ENCODE measurements at regions not wholly inside any gene's neighbourhood (a gene's known extent, or its start where the extent isn't known, plus 50 kb on each side); places are given as distances from the start of the nearest gene placed in this dataset.

DNA sequence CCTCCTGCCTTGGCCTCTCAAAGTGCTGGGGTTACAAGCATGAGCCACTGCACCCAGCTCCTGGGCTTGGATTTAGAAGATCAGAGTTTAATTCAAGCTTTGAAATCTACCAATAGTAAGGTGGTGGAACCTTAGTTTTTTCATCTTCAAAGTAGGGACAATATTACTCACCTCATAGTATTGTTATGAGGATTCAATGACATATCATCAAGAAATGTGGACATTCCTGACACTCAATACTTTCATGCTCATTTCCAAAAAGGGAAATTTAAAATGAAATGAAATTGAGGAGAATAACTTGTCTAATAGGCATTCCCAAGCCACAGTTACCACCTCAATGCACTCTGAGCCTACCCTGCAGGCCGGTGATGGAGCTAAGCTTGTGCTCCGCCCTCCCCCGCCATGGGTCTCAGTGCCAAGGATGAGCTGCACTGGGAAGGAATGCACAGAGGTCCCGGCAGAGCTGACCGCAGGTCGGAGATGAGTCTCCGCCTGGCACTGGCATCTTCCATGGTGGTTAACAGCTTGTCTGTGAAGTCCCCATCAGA, 56.5 kb upstream of the BCAR3 start:
- dilution Hi-C loops (cut with MboI; ENCODE audit: extremely low pct_ligation_motif_present, low sequenced_read_pairs) = no loop called here
- Histone ChIP-seq H3K4me3 (ENCODE audit: control insufficient read depth in 2 of 3, extremely low read depth in 1 of 3, insufficient read depth in 2 of 3, low read depth in 1 of 3, low read length in 3 of 3) (no peak overlapping the region), H4K20me1 (ENCODE audit: control insufficient read depth, extremely low read depth, insufficient read depth, low read length) (no peaks in the 10 kb centered on the region), H3K27me3 (ENCODE audit: control insufficient read depth, extremely low read depth, insufficient read depth, low read length) (no peaks in the 10 kb centered on the region), H3K9ac (ENCODE audit: control insufficient read depth, extremely low read depth, insufficient read depth, low read length) (peak overlapping the region; percentile 73), H3K36me3 (ENCODE audit: control insufficient read depth in 2 of 2, extremely low read depth in 1 of 2, insufficient read depth in 2 of 2, low read length in 2 of 2) (no peaks in the 10 kb centered on the region), H3K9me3 (ENCODE audit: control insufficient read depth, low read depth, low read length) (no peaks in the 10 kb centered on the region), H3K9me1 (ENCODE audit: control insufficient read depth, extremely low read depth, insufficient read depth, low read length) (no peaks in the 10 kb centered on the region), H3K27ac (ENCODE audit: control insufficient read depth, insufficient read depth, low read length) (peak overlapping the region; percentile 94), H2AFZ (ENCODE audit: control insufficient read depth, low read length) (no peak overlapping the region), H3K4me1 (ENCODE audit: control insufficient read depth, extremely low read depth, insufficient read depth, low read length) (peaks cover 45% of the 10 kb centered on the region), H3K79me2 (ENCODE audit: control insufficient read depth, insufficient read depth, low read length) (no peaks in the 10 kb centered on the region), H3K4me2 (ENCODE audit: control insufficient read depth, extremely low read depth, insufficient read depth, low read depth, low read length) (peak overlapping the region; percentile 52)
- peak; percentile 95 for DNase-seq (ENCODE audit: low read depth, low spot score)
- TF ChIP-seq, protein P1, sequence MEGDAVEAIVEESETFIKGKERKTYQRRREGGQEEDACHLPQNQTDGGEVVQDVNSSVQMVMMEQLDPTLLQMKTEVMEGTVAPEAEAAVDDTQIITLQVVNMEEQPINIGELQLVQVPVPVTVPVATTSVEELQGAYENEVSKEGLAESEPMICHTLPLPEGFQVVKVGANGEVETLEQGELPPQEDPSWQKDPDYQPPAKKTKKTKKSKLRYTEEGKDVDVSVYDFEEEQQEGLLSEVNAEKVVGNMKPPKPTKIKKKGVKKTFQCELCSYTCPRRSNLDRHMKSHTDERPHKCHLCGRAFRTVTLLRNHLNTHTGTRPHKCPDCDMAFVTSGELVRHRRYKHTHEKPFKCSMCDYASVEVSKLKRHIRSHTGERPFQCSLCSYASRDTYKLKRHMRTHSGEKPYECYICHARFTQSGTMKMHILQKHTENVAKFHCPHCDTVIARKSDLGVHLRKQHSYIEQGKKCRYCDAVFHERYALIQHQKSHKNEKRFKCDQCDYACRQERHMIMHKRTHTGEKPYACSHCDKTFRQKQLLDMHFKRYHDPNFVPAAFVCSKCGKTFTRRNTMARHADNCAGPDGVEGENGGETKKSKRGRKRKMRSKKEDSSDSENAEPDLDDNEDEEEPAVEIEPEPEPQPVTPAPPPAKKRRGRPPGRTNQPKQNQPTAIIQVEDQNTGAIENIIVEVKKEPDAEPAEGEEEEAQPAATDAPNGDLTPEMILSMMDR (optimal IDR thresholded peaks at IDR 0.05 in 1 of 3, IDR thresholded peaks at IDR 0.05 in 1 of 3, conservative IDR thresholded peaks at IDR 0.05 in 1 of 3; ENCODE audit: extremely low read depth in 1 of 3, insufficient read depth in 2 of 3, low read length in 3 of 3) = peak in 1 of 3 experiments; percentile 14
- no peak for TF ChIP-seq EZH2 (IDR thresholded peaks at IDR 0.05; ENCODE audit: low read length)
- peak; percentile 95 for FAIRE-seq

DNA sequence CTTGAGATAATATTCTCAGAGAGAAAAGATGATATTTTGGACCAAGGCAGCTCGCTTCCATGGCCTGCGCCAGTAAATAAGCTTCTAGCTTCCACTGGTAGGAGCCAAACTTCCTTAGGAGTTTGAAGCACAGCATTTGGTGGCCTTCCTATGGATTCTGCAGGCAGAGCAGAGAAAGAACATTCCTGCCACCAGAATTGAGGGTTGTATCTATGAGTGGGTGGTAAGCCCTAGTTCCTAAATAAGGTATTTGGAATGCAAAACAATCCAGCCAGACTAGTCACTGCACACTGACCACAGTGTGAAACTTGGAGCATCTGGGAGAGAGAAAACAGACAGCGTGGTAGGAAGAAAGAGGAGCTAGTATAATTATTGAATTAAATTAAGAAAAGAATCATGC, 54.1 kb upstream of the BCAR3 start:
- FAIRE-seq = peak; percentile 82
- H3K79me2 ChIP-seq (ENCODE audit: control insufficient read depth, insufficient read depth, low read length) = no peaks in the 10 kb centered on the region
- no peaks in the 10 kb centered on the region for H3K36me3 ChIP-seq (ENCODE audit: control insufficient read depth in 2 of 2, extremely low read depth in 1 of 2, insufficient read depth in 2 of 2, low read length in 2 of 2)
- H3K4me1 ChIP-seq (ENCODE audit: control insufficient read depth, extremely low read depth, insufficient read depth, low read length) = peaks cover 57% of the 10 kb centered on the region
- H4K20me1 ChIP-seq (ENCODE audit: control insufficient read depth, extremely low read depth, insufficient read depth, low read length) = no peaks in the 10 kb centered on the region
- H3K9ac ChIP-seq (ENCODE audit: control insufficient read depth, extremely low read depth, insufficient read depth, low read length) = no peak overlapping the region
- dilution Hi-C loops (cut with MboI; ENCODE audit: extremely low pct_ligation_motif_present, low sequenced_read_pairs) = no loop called here
- no peak overlapping the region for H3K4me2 ChIP-seq (ENCODE audit: control insufficient read depth, extremely low read depth, insufficient read depth, low read depth, low read length)
- no peak overlapping the region for H3K4me3 ChIP-seq (ENCODE audit: control insufficient read depth in 2 of 3, extremely low read depth in 1 of 3, insufficient read depth in 2 of 3, low read depth in 1 of 3, low read length in 3 of 3)
- no peaks in the 10 kb centered on the region for H3K9me1 ChIP-seq (ENCODE audit: control insufficient read depth, extremely low read depth, insufficient read depth, low read length)
- no peak for TF ChIP-seq EZH2 (IDR thresholded peaks at IDR 0.05; ENCODE audit: low read length)
- TF ChIP-seq, protein P1 (optimal IDR thresholded peaks at IDR 0.05 in 1 of 3, IDR thresholded peaks at IDR 0.05 in 1 of 3, conservative IDR thresholded peaks at IDR 0.05 in 1 of 3; ENCODE audit: extremely low read depth in 1 of 3, insufficient read depth in 2 of 3, low read length in 3 of 3) = peak; percentile 13 to 39 (median 27)
- no peak overlapping the region for H3K27ac ChIP-seq (ENCODE audit: control insufficient read depth, insufficient read depth, low read length)
- no peaks in the 10 kb centered on the region for H3K27me3 ChIP-seq (ENCODE audit: control insufficient read depth, extremely low read depth, insufficient read depth, low read length)
- no peaks in the 10 kb centered on the region for H3K9me3 ChIP-seq (ENCODE audit: control insufficient read depth, low read depth, low read length)
- H2AFZ ChIP-seq (ENCODE audit: control insufficient read depth, low read length) = no peak overlapping the region
- DNase-seq (ENCODE audit: low read depth, low spot score) = no peak
